Upper lobe of left lung (tissue), 6 donors: ENCODE measurements at regions not wholly inside any gene's neighbourhood (a gene's known extent, or its start where the extent isn't known, plus 50 kb on each side); places are given as distances from the start of the nearest gene placed in this dataset.
A peak's percentile ranks its signal among the peaks of the same experiment; 100 is the strongest.

Experiments used
- ATAC-seq, 2 donors: fragments of 200-7000 bp; cut with Tn5 transposase; one replicate each; pipeline ENCODE4 v1.9.1; 2022; ENCODE audit warnings: mild to moderate bottlenecking in 2 of 2, moderate library complexity in 2 of 2; ENCODE audit not compliant: low FRiP score in 2 of 2
- DNase-seq, 2 donors: peaks; one replicate each; pipeline ENCODE4 v3.0.0-alpha.2; 2019 to 2020
- H3K27ac ChIP-seq, 4 donors: fragments of 200-600 bp; sonication (generic); one replicate each; pipeline ENCODE4 v1.5.1; 2016 to 2019
- H3K27me3 ChIP-seq, 4 donors: fragments of 200-600 bp; sonication (generic); one replicate each; pipeline ENCODE4 v1.5.1; 2017 to 2019
- H3K36me3 ChIP-seq, 4 donors: fragments of 200-600 bp; sonication (generic); one replicate each; pipeline ENCODE4 v1.5.1; 2016 to 2019
- H3K4me1 ChIP-seq, 4 donors: fragments of 200-600 bp; sonication (generic); one replicate each; pipeline ENCODE4 v1.5.1; 2018 to 2019
- H3K4me3 ChIP-seq, 4 donors: fragments of 200-600 bp; sonication (generic); one replicate each; pipeline ENCODE4 v1.5.1; 2017 to 2019; ENCODE audit warnings: mild to moderate bottlenecking in 2 of 4, moderate library complexity in 1 of 4
- H3K9me3 ChIP-seq, 4 donors: fragments of 200-600 bp; sonication (generic); one replicate each; pipeline ENCODE4 v1.5.1; 2018 to 2019
- CTCF ChIP-seq, 6 experiments: fragments of 450-650 bp in 4 of 6; fragments of 200-600 bp in 2 of 6; sonication (generic) in 2 of 6; IDR thresholded peaks; one replicate each; pipeline ENCODE4 v1.5.1; 2016 to 2019; ENCODE audit warnings: antibody characterized with exemption in 6 of 6
- EP300 ChIP-seq, 4 donors: sonication (generic); formaldehyde crosslinking; IDR thresholded peaks; one replicate each; pipeline ENCODE4 v1.5.1; 2017; ENCODE audit warnings: antibody characterized with exemption in 4 of 4, control low read depth in 2 of 4
- POLR2A ChIP-seq, 4 donors: fragments of 450-650 bp; IDR thresholded peaks; one replicate each; pipeline ENCODE4 v1.5.1; 2016 to 2017; ENCODE audit warnings: antibody characterized with exemption in 4 of 4, mild to moderate bottlenecking in 2 of 4
- POLR2AphosphoS5 ChIP-seq, 2 donors: sonication (generic); formaldehyde crosslinking; IDR thresholded peaks; one replicate each; pipeline ENCODE4 v1.5.1; 2017; ENCODE audit warnings: antibody characterized with exemption in 2 of 2
- WGBS, 2 donors: methylation state at CpG; one replicate each; pipeline ENCODE4 v1.1.5; 2017 to 2018; 5-methylcytosine and 5-hydroxymethylcytosine counted together
- donor health status: DM: no; HTN: no; CAD: no; lungs with moderate emphysema.
- donor health status: DM: no; HTN: yes; CAD: no; lungs with severe emphysema.

GRCh38 chr13:22489771-22490170 lies 691.0 kb upstream of the SGCG start:
- no peaks in the 10 kb centered on the region for H3K27me3 ChIP-seq

GRCh38 chr13:22495819-22496218 lies 685.0 kb upstream of the SGCG start:
- TF ChIP-seq POLR2A (IDR thresholded peaks at IDR 0.05), result no peak
- Histone ChIP-seq H3K27ac (no peak overlapping the region), H3K27me3 (no peaks in the 10 kb centered on the region), H3K4me3 (no peak overlapping the region), H3K9me3 (no peaks in the 10 kb centered on the region), H3K4me1 (no peaks in the 10 kb centered on the region), H3K36me3 (no peaks in the 10 kb centered on the region)
- 80 to 89% methylated on average over 4 of the region's 4 CpGs for WGBS, 2 donors
- no peak for DNase-seq
- ATAC-seq, result no peak

More at GRCh38 chr13:22489771-22490170, 691.0 kb upstream of the SGCG start:
- TF ChIP-seq POLR2AphosphoS5 (IDR thresholded peaks at IDR 0.05) (no peak), POLR2A (IDR thresholded peaks at IDR 0.05) (no peak), CTCF (IDR thresholded peaks at IDR 0.05) (no peak), EP300 (IDR thresholded peaks at IDR 0.05) (no peak)
- H3K36me3 ChIP-seq, result no peaks in the 10 kb centered on the region
- 73 to 74% methylated on average over 2 of the region's 2 CpGs for WGBS, 2 donors
- H3K4me3 ChIP-seq, result no peak overlapping the region
- H3K27ac ChIP-seq, result no peak overlapping the region
- no peak for ATAC-seq
- peaks cover 0 to 2% (median 0%) of the 10 kb centered on the region in 4 donors for H3K4me1 ChIP-seq
- H3K9me3 ChIP-seq, result no peaks in the 10 kb centered on the region
- no peak for DNase-seq

GRCh38 chr13:22496803-22497508 lies 683.8 kb upstream of the SGCG start:
- H3K9me3 ChIP-seq, result no peaks in the 10 kb centered on the region
- no peak overlapping the region for H3K4me3 ChIP-seq
- H3K27ac ChIP-seq, result no peak overlapping the region
- H3K4me1 ChIP-seq, result no peaks in the 10 kb centered on the region
- 76 to 82% methylated on average over 17 of the region's 17 CpGs for WGBS, 2 donors
- TF ChIP-seq POLR2AphosphoS5 (IDR thresholded peaks at IDR 0.05) (no peak), EP300 (IDR thresholded peaks at IDR 0.05) (no peak), CTCF (IDR thresholded peaks at IDR 0.05) (no peak), POLR2A (IDR thresholded peaks at IDR 0.05) (no peak)
- H3K27me3 ChIP-seq, result no peaks in the 10 kb centered on the region
- ATAC-seq (no peak), DNase-seq (peak in 1 of 2 donors; percentile 44)
- no peaks in the 10 kb centered on the region for H3K36me3 ChIP-seq

GRCh38 chr13:22497991-22498780 lies 682.6 kb upstream of the SGCG start:
- TF ChIP-seq EP300 (IDR thresholded peaks at IDR 0.05) (no peak), POLR2AphosphoS5 (IDR thresholded peaks at IDR 0.05) (no peak)
- Histone ChIP-seq H3K27ac (no peak overlapping the region), H3K27me3 (no peaks in the 10 kb centered on the region), H3K36me3 (no peaks in the 10 kb centered on the region), H3K4me1 (no peaks in the 10 kb centered on the region), H3K4me3 (no peak overlapping the region), H3K9me3 (no peaks in the 10 kb centered on the region)
- no peak for ATAC-seq
- 73 to 77% methylated on average over 16 of the region's 16 CpGs for WGBS, 2 donors
- no peak for DNase-seq

GRCh38 chr13:22499919-22500318 lies 680.9 kb upstream of the SGCG start:
- Histone ChIP-seq H3K4me1 (no peaks in the 10 kb centered on the region), H3K27ac (no peak overlapping the region), H3K9me3 (no peaks in the 10 kb centered on the region), H3K36me3 (no peaks in the 10 kb centered on the region), H3K27me3 (no peaks in the 10 kb centered on the region), H3K4me3 (no peak overlapping the region)
- TF ChIP-seq EP300 (IDR thresholded peaks at IDR 0.05), result no peak
- no peak for TF ChIP-seq CTCF (IDR thresholded peaks at IDR 0.05)
- DNase-seq (no peak), ATAC-seq (no peak)
